ENCODE measurements at regions not wholly inside any gene's neighbourhood (a gene's known extent, or its start where the extent isn't known, plus 50 kb on each side); places are given as distances from the start of the nearest gene placed in this dataset.

DNA sequence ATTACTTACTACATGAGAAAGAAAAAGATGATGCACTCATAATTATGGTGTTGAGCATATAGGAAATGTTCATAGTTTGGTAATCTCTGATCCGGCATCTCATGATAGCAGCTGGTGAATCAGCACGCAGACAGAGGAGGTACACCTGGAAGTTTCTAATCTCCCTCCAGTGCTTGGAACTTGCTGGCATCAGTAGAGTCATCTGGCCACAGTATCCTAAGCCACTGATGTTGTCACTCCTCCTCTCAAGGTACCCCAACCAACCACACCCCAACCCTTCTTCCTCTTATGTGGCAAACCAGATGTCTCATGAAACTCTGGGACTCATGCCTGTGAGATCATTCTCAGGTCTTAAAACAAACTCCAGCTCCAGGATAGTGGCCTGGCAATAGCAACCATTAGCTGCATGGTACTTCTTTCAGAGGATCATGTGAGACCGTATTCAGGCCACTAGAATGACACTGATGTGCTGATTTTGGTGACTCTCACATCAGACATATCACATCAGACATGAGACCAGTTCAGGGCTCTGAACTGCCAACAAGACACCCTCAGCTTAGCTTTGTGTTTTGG, 143.0 kb downstream of the RASSF9 start:
- Histone ChIP-seq H3K27me3 (no peaks in the 10 kb centered on the region), H3K4me3 (no peak overlapping the region), H3K27ac (replicated peaks in 1 of 4) (no peak overlapping the region), H3K36me3 (no peaks in the 10 kb centered on the region), H3K9me3 (no peaks in the 10 kb centered on the region), H3K4me1 (no peaks in the 10 kb centered on the region)
- TF ChIP-seq POLR2AphosphoS5 (IDR thresholded peaks at IDR 0.05) (no peak), CTCF (IDR thresholded peaks at IDR 0.05) (no peak), POLR2A (IDR thresholded peaks at IDR 0.05; ENCODE audit: low read depth) (no peak), EP300 (IDR thresholded peaks at IDR 0.05) (no peak)
- intact Hi-C loops (cut with DNase I): no loop called here
- WGBS: 97% methylated on average over 3 of the region's 3 CpGs
- DNase-seq (ENCODE audit: extremely low spot score): no peak

DNA sequence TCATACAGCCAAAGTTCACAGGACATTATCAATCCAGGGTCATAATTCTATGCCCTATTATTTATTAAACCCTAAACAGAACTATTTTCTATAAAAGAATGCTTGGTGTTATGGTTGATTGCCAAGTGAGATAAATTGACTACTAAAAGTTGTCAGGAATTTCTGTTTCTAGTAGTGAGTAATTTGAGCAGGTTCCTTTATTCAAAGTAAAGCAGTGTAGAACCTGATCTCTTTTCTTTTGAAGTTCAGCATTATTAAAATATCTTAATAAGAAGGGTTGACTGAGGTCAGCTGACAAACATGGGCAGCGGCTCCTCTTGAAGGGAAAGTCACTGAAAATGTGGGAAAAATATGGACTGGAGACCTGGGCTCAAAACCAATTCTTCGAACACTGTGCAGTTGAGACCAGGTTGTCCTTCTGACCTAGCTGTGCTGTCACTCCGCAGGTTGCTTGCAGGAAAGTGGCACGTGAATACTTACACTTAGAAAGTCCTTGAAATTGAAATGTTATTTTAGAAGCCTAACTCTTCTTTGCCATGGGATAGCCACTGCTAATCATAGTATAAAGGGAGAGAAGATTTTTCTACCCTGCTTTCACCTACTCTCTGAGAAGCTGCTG, 141.0 kb downstream of the RASSF9 start:
- intact Hi-C loops (cut with DNase I): no loop called here
- Histone ChIP-seq H3K27ac (replicated peaks in 1 of 4) (no peak overlapping the region), H3K4me3 (no peak overlapping the region), H3K4me1 (no peaks in the 10 kb centered on the region), H3K27me3 (no peaks in the 10 kb centered on the region), H3K36me3 (no peaks in the 10 kb centered on the region), H3K9me3 (no peaks in the 10 kb centered on the region)
- 63% methylated on average over 4 of the region's 4 CpGs for WGBS
- no peak for DNase-seq (ENCODE audit: extremely low spot score)
- TF ChIP-seq EP300 (IDR thresholded peaks at IDR 0.05) (no peak), CTCF (IDR thresholded peaks at IDR 0.05) (no peak), POLR2A (IDR thresholded peaks at IDR 0.05; ENCODE audit: low read depth) (no peak), POLR2AphosphoS5 (IDR thresholded peaks at IDR 0.05) (no peak)

DNA sequence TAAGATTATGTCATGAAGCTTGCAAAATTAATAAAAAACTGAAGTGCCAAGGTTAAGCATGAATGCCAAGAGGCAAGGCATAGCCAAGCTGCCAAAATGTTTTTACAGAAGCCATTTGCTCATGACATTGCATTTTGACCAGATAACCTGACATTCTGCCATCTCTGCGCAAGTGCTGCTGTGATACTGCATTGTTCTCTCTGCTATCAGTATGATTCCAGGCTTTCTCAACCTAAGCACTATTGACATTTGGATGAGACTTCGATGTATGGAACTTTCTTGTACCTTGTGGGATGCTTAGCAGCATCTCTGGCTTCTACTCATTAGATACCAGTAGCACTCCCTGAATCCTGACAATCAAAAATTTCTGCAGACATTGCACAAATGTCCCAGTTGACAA, 139.2 kb downstream of the RASSF9 start:
- H3K4me3 ChIP-seq: no peak overlapping the region
- H3K36me3 ChIP-seq: no peaks in the 10 kb centered on the region
- H3K27ac ChIP-seq (replicated peaks in 1 of 4): no peak overlapping the region
- H3K4me1 ChIP-seq: no peaks in the 10 kb centered on the region
- no peaks in the 10 kb centered on the region for H3K9me3 ChIP-seq
- no peak for TF ChIP-seq POLR2AphosphoS5 (IDR thresholded peaks at IDR 0.05)
- no peak for TF ChIP-seq CTCF (IDR thresholded peaks at IDR 0.05)
- no peak for TF ChIP-seq EP300 (IDR thresholded peaks at IDR 0.05)
- TF ChIP-seq POLR2A (IDR thresholded peaks at IDR 0.05; ENCODE audit: low read depth): no peak
- no peak for DNase-seq (ENCODE audit: extremely low spot score)
- H3K27me3 ChIP-seq: no peaks in the 10 kb centered on the region
- intact Hi-C loops (cut with DNase I): no loop called here
- 91% methylated on average over 2 of the region's 2 CpGs for WGBS

DNA sequence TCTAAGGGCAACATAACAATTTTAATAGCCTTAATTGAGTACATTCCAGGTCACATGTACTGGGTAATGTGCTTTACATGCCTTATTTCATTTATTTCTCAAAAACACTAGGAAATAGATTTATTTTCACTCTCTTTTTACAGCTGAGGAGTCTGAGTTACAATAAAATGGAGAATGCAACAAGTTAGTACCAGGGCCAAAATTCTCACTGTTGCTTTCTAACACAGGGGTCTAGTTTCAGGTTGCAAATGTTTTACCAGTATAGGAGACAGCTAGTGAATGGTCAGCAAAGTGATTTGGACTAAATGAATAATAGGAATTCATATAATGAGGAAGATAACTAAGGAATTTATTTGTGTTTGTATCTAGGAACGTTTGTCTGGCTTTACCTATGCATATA, 137.3 kb downstream of the RASSF9 start:
- Histone ChIP-seq H3K4me1 (no peaks in the 10 kb centered on the region), H3K4me3 (no peak overlapping the region), H3K27me3 (no peaks in the 10 kb centered on the region), H3K27ac (replicated peaks in 1 of 4) (no peak overlapping the region), H3K9me3 (no peaks in the 10 kb centered on the region), H3K36me3 (no peaks in the 10 kb centered on the region)
- intact Hi-C loops (cut with DNase I): no loop called here
- WGBS: 37% methylated on average over 1 of the region's 1 CpG
- no peak for TF ChIP-seq CTCF (IDR thresholded peaks at IDR 0.05)
- no peak for TF ChIP-seq POLR2A (IDR thresholded peaks at IDR 0.05; ENCODE audit: low read depth)
- TF ChIP-seq EP300 (IDR thresholded peaks at IDR 0.05): no peak
- TF ChIP-seq POLR2AphosphoS5 (IDR thresholded peaks at IDR 0.05): no peak
- DNase-seq (ENCODE audit: extremely low spot score): no peak

DNA sequence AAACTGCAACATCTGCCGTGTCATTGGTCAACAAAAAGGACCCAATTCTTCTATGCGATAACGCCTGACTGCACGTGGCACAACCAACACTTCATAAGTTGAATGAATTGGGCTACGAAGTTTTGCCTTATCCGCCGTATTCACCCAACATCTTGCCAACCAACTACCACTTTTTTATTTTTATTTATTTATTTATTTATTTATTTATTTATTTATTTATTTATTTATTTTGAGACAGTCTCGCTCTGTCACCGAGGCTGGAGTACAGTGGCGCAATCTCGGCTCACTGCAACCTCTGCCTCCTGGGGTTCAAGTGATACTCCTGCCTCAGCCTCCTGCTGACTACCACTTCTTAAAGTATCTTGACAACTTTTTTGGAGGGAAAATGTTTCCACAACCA, 127.4 kb downstream of the RASSF9 start:
- WGBS: 92% methylated on average over 11 of the region's 11 CpGs
- Histone ChIP-seq H3K4me3 (no peak overlapping the region), H3K9me3 (no peaks in the 10 kb centered on the region), H3K36me3 (no peaks in the 10 kb centered on the region), H3K4me1 (peaks cover 0 to 11% (median 10%) of the 10 kb centered on the region in 4 donors), H3K27ac (replicated peaks in 1 of 4) (no peak overlapping the region), H3K27me3 (no peaks in the 10 kb centered on the region)
- TF ChIP-seq POLR2A (IDR thresholded peaks at IDR 0.05; ENCODE audit: low read depth) (no peak), CTCF (IDR thresholded peaks at IDR 0.05) (no peak), EP300 (IDR thresholded peaks at IDR 0.05) (no peak), POLR2AphosphoS5 (IDR thresholded peaks at IDR 0.05) (no peak)
- no peak for DNase-seq (ENCODE audit: extremely low spot score)
- intact Hi-C loops (cut with DNase I): no loop called here

Measured in esophagus muscularis mucosa (tissue), 4 donors.